ENCODE measurements at regions not wholly inside any gene's neighbourhood (a gene's known extent, or its start where the extent isn't known, plus 50 kb on each side); places are given as distances from the start of the nearest gene placed in this dataset.

- intact Hi-C loops (cut with micrococcal nuclease) = loop anchor here (1.0 to 5.0 kb wide), 2 partner anchors 124 to 487 kb away; partner anchors contain the start of gene P2RY1
- H3K4me1 ChIP-seq (ENCODE audit: control insufficient read depth, extremely low read depth, insufficient read depth, low read length) = peaks cover 9% of the 10 kb centered on the region
- FAIRE-seq (peak; percentile 44), DNase-seq (ENCODE audit: low read depth, low spot score) (peak; percentile 52)
- no peak overlapping the region for H3K4me3 ChIP-seq (replicated peaks in 1 of 3; ENCODE audit: insufficient read depth in 1 of 3, low read depth in 1 of 3, low read length in 3 of 3)
- H3K79me2 ChIP-seq (ENCODE audit: control insufficient read depth, insufficient read depth, low read length) = no peaks in the 10 kb centered on the region
- H3K4me2 ChIP-seq (ENCODE audit: insufficient read depth, low read length) = no peak overlapping the region
- dilution Hi-C loops (cut with MboI; ENCODE audit: extremely low pct_ligation_motif_present, low sequenced_read_pairs) = no loop called here
- peak; percentile 10 to 48 for TF ChIP-seq CTCF (IDR thresholded peaks at IDR 0.05; ENCODE audit: extremely low read depth in 1 of 2, insufficient read depth in 1 of 2, low read depth in 1 of 2, low read length in 2 of 2)
- TF ChIP-seq JUN (IDR thresholded peaks at IDR 0.05; ENCODE audit: borderline replicate concordance, insufficient read depth, insufficient read length, low read depth) = no peak
- no peak for TF ChIP-seq EZH2 (IDR thresholded peaks at IDR 0.05; ENCODE audit: borderline replicate concordance, low read depth, low read length, severe bottlenecking)
- no peak overlapping the region for H2AFZ ChIP-seq (ENCODE audit: low read depth, low read length)
- no peaks in the 10 kb centered on the region for H3K9me1 ChIP-seq (replicated peaks; ENCODE audit: control insufficient read depth, extremely low read depth, insufficient read depth, low read length)
- CTCF ChIA-PET = interaction anchor here (0.6 to 1.7 kb wide), 16 partner anchors 9 to 495 kb away, joined by 3 to 11 read pairs (median 4); partner anchors contain the start of gene P2RY1
- no peaks in the 10 kb centered on the region for H3K36me3 ChIP-seq (ENCODE audit: control insufficient read depth in 2 of 2, extremely low read depth in 1 of 2, insufficient read depth in 2 of 2, low read length in 2 of 2)
- POLR2A ChIA-PET = no interaction called here
- no peaks in the 10 kb centered on the region for H4K20me1 ChIP-seq (replicated peaks; ENCODE audit: control insufficient read depth, extremely low read depth, insufficient read depth, low read length)
- no TSS peak for BruUV-seq (replicated peaks)
- H3K27me3 ChIP-seq (ENCODE audit: control insufficient read depth in 2 of 2, insufficient read depth in 2 of 2, low read length in 2 of 2) = no peaks in the 10 kb centered on the region
- no peaks in the 10 kb centered on the region for H3K9me3 ChIP-seq (replicated peaks; ENCODE audit: control insufficient read depth, insufficient read depth, low read length)
- H3K9ac ChIP-seq (replicated peaks; ENCODE audit: extremely low read depth, insufficient read depth, low read length) = no peak overlapping the region
- no peak overlapping the region for H3K27ac ChIP-seq (ENCODE audit: insufficient read depth, low read depth, low read length)
Measured at GRCh38 chr3:152961323-152961722, 126.4 kb downstream of the P2RY1 start.

- H3K27me3 ChIP-seq (ENCODE audit: control insufficient read depth in 2 of 2, insufficient read depth in 2 of 2, low read length in 2 of 2) = no peaks in the 10 kb centered on the region
- H3K9me3 ChIP-seq (replicated peaks; ENCODE audit: control insufficient read depth, insufficient read depth, low read length) = no peaks in the 10 kb centered on the region
- H3K9me1 ChIP-seq (replicated peaks; ENCODE audit: control insufficient read depth, extremely low read depth, insufficient read depth, low read length) = no peaks in the 10 kb centered on the region
- no peak overlapping the region for H3K4me2 ChIP-seq (ENCODE audit: insufficient read depth, low read length)
- ChIA-PET CTCF (no interaction called here), POLR2A (no interaction called here)
- TSS peak; percentile 52 for BruUV-seq (replicated peaks)
- H3K4me1 ChIP-seq (ENCODE audit: control insufficient read depth, extremely low read depth, insufficient read depth, low read length) = peaks cover 17% of the 10 kb centered on the region
- intact Hi-C loops (cut with micrococcal nuclease) = loop anchor here (5.0 kb wide), 2 partner anchors 128 to 368 kb away; partner anchors contain the start of gene P2RY1
- FAIRE-seq (no peak), DNase-seq (ENCODE audit: low read depth, low spot score) (peak; percentile 25)
- H3K9ac ChIP-seq (replicated peaks; ENCODE audit: extremely low read depth, insufficient read depth, low read length) = no peak overlapping the region
- no peaks in the 10 kb centered on the region for H3K79me2 ChIP-seq (ENCODE audit: control insufficient read depth, insufficient read depth, low read length)
- no peaks in the 10 kb centered on the region for H4K20me1 ChIP-seq (replicated peaks; ENCODE audit: control insufficient read depth, extremely low read depth, insufficient read depth, low read length)
- no peak overlapping the region for H3K4me3 ChIP-seq (replicated peaks in 1 of 3; ENCODE audit: insufficient read depth in 1 of 3, low read depth in 1 of 3, low read length in 3 of 3)
- H2AFZ ChIP-seq (ENCODE audit: low read depth, low read length) = no peak overlapping the region
- no peaks in the 10 kb centered on the region for H3K36me3 ChIP-seq (ENCODE audit: control insufficient read depth in 2 of 2, extremely low read depth in 1 of 2, insufficient read depth in 2 of 2, low read length in 2 of 2)
- peak; percentile 47 for TF ChIP-seq FOS (IDR thresholded peaks at IDR 0.05; ENCODE audit: borderline replicate concordance, insufficient read depth, low read length)
- peak; percentile 37 for TF ChIP-seq JUN (IDR thresholded peaks at IDR 0.05; ENCODE audit: borderline replicate concordance, insufficient read depth, insufficient read length, low read depth)
- TF ChIP-seq POLR2A (IDR thresholded peaks at IDR 0.05; ENCODE audit: low read depth, low read length) = no peak
- no peak overlapping the region for H3K27ac ChIP-seq (ENCODE audit: insufficient read depth, low read depth, low read length)
- dilution Hi-C loops (cut with MboI; ENCODE audit: extremely low pct_ligation_motif_present, low sequenced_read_pairs) = no loop called here
Measured at GRCh38 chr3:152964911-152965609, 130.1 kb downstream of the P2RY1 start.
